Limb (tissue), 2 donors: ENCODE measurements at regions not wholly inside any gene's neighbourhood (a gene's known extent, or its start where the extent isn't known, plus 50 kb on each side); places are given as distances from the start of the nearest gene placed in this dataset.
"Not testable (repeated sequence)": the region's sequence is repeated elsewhere in the genome, so short reads cannot be mapped to it uniquely, and the experiment has no call there.

Source experiments
- DNase-seq, 2 donors: peaks; one replicate each; pipeline ENCODE4 v3.0.0-alpha.2; 2016; ENCODE audit errors: extremely low spot score in 2 of 2

DNA sequence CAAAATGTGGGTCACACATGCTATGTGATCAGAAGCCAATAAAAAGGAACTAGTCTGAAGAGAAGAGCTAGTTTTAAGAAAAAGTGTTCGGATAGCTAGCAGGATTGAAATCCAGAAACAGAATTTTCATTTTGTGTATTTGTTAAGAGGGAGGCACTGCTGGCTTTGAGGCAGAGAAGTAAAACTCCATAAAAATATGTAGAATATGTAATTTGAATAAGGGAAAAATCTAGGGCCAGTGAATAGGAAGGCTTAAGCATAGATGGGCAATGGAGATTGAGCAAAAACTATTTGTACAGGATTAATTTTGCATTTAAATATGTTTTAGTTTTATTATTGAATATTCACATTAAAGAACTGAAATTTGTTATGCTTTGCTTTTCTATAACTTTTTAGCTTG lies 399.9 kb upstream of the PITX2 start:
- no peak for DNase-seq

DNA sequence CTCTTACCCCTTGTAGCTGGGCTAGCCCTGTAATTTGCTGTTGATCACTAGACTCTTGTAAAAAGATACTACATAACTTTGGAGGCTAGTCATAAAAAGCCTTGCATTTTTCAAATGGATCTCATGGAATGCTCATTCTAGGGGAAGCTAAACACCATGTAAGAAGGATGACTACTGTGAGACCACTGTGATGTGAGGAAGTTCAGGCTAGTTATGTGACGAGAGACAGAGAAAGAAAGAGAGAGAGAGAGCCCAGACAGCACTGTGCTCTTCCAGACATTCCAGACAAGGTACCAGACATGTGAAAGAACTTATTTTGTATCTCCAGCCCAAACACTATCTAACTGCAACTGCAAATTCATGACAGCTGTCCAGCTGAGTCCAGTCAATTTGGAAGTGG lies 404.6 kb upstream of the PITX2 start:
- no peak for DNase-seq

- no peak for DNase-seq
Measured at GRCh38 chr4:111028795-111029194, 405.9 kb upstream of the PITX2 start.

GRCh38 chr4:111031001-111031579 lies 408.2 kb upstream of the PITX2 start:
- no peak for DNase-seq

DNA sequence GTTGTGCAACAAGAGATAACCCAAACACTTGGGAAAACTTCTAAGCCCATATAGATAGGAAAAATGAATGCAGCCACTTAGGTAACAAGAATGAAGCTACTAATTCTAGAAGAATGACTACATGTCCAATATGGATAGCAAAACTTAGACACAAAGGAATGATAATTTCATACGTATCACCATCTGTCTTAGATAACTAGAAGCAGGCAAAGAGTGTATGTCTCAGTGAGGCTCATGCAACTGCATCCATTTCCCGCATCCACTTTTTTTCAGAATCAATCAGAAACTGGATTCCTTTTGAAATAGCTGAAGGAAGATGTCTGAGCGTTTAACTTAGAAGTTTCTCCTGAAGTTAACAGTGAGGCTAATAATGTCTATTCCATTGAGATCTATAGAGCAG lies 408.7 kb upstream of the PITX2 start:
- no peak for DNase-seq

GRCh38 chr4:111037591-111038360 lies 414.9 kb upstream of the PITX2 start:
- peak in 1 of 2 donors; percentile 44 for DNase-seq

- no peak for DNase-seq
Measured at GRCh38 chr4:111040904-111041303, 418.0 kb upstream of the PITX2 start.

GRCh38 chr4:111043286-111043685 lies 420.4 kb upstream of the PITX2 start:
- DNase-seq = no peak

DNA sequence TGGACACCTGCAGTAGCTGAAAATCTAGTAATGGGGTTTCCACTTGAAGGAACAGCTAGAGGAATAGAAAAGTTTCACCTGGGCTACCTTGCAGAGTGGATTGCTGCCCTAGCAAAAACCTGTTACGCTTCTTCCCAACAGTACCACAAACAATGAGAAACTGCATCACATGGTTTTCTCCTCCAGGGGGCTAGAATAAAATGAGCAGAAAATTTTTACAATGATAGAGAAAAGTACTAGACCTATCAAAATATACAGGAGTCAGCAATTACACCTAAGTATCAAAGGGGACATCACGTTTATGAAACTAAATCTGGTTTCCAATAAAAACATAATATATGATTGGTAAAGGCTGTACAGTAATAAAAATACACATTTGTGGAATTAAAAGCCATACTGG lies 423.1 kb upstream of the PITX2 start:
- no peak for DNase-seq

- DNase-seq = no peak
Measured at GRCh38 chr4:111046811-111047210, 423.9 kb upstream of the PITX2 start.

DNA sequence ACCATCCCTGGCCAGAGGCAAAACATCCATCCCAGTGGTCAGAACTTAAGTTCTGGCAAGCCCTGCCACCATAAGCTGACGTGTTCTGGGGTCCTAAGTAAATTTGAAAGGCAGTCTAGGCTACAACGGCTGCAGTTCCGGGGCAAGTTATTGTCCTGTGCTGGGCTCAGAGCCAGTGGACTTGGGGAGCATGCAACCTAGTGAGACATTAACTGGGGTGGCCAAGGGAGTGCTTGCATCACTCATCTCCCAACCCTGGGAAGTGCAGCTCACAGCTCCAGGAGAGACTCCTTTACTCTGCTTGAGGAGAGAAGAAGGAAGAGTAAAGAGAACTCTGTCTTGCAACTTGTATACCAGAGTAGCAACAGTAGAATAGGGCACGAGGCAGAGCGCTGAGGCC lies 425.4 kb upstream of the PITX2 start:
- DNase-seq = no peak

- DNase-seq = no peak
Measured at GRCh38 chr4:111064342-111064993, 441.6 kb upstream of the PITX2 start.

GRCh38 chr4:111066001-111066400 lies 443.1 kb upstream of the PITX2 start:
- DNase-seq = no peak

DNA sequence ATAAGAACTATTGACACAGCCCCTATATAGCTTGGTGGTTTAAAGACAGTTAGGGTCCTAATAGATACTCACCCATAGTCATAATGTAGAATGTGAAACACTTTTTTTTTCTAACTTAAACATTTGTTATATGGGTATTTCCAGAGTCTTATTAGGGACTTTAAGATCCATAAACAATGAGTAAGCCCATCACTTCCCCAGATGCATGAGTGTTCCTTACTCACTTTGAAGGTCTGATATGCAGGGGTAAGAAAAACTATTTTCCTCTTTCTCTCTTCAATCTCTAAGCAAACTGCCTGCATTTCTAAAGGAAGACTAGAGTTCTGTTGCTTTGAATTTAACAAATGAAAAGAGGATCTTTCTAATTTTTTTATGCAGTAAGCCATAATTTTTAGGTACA lies 443.6 kb upstream of the PITX2 start:
- no peak for DNase-seq

DNA sequence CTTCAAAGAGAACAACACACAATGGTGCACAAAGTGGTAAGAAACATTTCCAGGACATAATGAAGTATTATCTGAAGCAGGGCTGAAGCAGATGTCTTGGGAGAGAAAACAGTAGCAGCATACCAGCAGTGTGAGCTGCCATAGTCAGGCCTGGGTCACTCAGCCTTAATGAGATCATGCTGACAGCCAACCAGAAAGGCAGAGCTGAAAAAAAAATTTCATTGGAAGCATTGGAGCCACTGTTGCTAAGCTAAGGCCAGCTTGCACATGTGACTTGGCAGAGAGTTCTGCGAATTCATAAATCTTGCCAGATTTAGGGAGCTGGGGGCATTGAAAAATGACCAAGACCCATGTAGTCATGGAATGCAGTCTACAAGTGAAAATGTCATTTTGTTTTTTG lies 444.0 kb upstream of the PITX2 start:
- no peak for DNase-seq

DNA sequence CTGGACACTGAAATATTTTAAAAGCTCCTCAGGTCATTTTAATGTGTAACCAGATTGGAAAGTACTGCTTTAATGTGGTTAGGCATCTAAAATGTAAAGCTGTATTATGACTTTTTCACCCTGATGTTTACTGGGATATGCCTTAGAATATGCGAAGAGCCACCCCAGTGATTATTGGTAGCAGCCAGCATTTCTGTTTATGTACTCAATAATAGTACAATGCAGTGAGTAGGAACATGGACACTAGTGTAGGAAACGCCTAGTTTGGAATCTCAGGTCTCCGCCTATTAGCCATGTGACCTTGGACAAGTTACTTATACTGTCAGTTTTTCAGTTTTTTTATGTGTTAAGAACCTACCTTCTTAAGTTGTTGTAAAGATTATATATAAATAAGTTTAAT lies 446.0 kb upstream of the PITX2 start:
- DNase-seq = no peak

DNA sequence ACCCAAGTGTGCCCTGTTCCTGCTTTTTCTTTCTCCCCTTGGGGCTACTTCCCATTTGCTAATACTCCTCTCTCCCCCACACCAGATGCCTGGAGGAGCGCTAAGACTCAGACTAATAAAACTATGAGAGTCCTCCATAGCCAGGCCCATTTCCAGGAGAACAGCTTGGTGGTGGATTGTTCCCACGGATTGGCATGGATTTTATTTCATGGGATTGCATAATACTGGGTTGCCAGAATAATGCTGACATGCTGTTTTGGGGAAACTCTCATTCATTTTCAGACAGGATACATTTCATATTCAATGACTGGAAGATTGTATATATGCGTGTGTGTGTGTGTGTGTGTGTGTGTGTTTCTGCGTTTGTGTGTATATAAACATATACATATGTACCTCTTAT lies 447.5 kb upstream of the PITX2 start:
- DNase-seq = no peak

GRCh38 chr4:111074523-111075114 lies 451.7 kb upstream of the PITX2 start:
- DNase-seq = no peak

- not testable (repeated sequence) for DNase-seq
Measured at GRCh38 chr4:111076299-111076698, 453.4 kb upstream of the PITX2 start.

DNA sequence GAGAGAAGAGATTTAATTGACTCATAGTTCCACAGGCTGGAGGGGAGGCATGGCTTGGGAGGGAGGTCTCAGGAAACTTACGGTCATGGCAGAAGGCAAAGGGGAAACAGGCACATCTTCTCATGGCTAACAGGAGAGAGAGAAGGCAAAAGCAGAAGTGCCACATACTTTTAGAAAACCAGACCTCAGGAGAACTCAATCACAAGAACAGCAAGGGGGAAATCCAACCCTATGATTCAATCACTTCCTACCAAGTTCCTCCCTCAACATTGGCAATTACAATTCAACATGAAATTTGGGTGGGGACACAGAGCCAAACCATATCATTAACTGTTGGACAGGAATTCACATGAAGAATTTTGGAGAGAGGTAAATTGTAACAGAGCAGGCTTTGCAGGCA lies 485.3 kb upstream of the PITX2 start:
- DNase-seq = no peak

GRCh38 chr4:111113591-111113990 lies 490.7 kb upstream of the PITX2 start:
- no peak for DNase-seq

GRCh38 chr4:111115881-111116280 lies 493.0 kb upstream of the PITX2 start:
- DNase-seq = no peak

DNA sequence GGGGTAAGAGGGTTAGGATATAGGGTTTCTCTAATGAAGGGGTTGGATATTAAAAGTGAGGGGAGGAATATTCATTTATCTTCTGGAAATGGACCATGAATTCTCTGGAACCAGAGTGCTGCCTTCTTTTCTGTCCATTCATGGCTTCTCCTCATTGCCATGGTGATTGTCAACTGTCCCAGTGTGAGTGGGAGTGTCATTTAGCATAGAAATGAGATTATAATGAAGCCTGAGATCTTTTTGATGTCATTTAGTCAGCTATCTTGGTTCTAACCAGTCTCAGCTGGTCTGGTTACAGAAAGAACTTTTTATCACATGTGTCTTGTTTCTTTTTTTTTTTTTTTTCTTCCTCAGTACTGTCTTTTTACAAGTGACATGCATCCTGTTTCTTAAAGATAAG lies 497.3 kb upstream of the PITX2 start:
- DNase-seq = no peak
